NCI-H2227 (cell line): ENCODE measurements at regions not wholly inside any gene's neighbourhood (a gene's known extent, or its start where the extent isn't known, plus 50 kb on each side); places are given as distances from the start of the nearest gene placed in this dataset.
"Not testable (repeated sequence)": the region's sequence is repeated elsewhere in the genome, so short reads cannot be mapped to it uniquely, and the experiment has no call there.

Source experiments
- DNase-seq: peaks from one replicate; lab custom pipeline; 2025; ENCODE audit not compliant: unreplicated experiment; lab: John Stamatoyannopoulos, UW

DNA sequence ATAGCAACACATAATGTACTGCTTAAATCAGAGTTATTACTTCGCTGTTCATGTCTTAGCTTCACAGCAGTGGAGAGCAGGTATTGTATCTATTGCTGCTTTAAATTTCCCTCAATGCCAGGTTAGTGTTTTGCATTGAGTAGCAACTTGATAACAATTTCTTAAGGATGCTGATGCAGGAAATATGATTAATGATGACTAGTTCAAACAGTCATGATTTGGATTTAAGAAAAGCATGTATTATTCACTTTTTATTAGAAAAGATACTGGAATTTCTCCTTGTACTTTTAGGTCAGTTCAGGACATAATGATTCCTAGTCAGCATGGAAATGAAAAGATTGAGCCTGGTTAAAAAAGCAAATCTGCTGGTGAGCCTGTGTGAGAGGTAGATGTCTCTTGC lies 67.2 kb upstream of the ARHGAP29 start:
- no peak for DNase-seq

DNA sequence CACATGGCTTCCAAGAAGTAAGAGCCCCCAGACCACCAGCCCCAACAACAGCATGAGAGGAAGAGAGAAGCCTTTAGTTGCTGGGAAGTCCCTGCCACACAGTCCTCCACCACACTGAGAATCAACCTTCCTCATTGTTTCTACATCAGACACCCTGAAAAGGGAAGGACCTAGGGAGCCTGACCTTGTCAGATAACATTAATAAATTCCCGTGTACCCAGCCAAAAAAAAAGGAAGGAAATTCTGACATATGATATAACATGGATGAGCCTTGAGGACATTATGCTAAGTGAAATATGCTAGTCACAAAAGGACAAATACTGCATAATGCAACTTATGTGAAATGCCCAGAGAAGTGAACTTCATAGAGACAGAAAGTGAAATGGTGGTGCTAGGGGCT lies 65.6 kb upstream of the ARHGAP29 start:
- no peak for DNase-seq

GRCh38 chr1:94302497-94302896 lies 65.1 kb upstream of the ARHGAP29 start:
- no peak for DNase-seq

DNA sequence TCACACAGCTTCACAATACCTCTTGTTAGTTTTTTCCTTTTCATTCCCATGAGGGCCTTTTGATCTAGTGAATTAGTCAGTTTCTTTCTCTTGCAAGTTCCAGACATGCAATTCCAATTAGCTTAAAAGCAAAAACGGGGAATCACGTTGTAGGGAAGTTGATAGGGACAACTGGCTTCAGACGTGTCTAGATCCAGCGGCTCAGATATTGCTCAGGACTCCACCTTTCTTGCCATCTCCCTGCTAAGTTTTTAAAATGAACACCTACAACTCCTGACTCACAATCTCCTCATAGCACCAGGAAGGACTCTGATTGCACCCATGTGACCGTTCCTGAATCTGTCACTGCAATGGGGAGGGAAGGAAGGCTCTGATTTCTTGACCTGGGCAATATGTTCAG lies 63.8 kb upstream of the ARHGAP29 start:
- no peak for DNase-seq

DNA sequence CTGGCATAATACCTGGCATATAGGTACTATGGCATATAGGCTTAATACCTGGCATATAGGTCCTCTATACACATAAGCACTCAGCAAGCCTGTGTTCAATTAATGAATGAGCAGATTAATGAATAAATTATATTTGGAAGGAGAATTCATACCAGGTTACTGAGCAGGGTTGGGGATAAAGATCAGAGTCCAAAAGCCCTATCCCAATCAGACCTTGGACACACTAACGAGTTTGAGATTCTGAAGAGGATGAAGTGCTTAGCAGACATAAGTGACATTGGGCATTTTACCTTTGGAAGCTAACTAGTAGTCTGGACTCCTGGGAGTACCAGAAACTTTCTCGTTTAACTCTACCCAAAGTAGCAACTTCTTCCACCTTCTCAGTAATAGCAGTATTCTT lies 63.3 kb upstream of the ARHGAP29 start:
- no peak for DNase-seq

DNA sequence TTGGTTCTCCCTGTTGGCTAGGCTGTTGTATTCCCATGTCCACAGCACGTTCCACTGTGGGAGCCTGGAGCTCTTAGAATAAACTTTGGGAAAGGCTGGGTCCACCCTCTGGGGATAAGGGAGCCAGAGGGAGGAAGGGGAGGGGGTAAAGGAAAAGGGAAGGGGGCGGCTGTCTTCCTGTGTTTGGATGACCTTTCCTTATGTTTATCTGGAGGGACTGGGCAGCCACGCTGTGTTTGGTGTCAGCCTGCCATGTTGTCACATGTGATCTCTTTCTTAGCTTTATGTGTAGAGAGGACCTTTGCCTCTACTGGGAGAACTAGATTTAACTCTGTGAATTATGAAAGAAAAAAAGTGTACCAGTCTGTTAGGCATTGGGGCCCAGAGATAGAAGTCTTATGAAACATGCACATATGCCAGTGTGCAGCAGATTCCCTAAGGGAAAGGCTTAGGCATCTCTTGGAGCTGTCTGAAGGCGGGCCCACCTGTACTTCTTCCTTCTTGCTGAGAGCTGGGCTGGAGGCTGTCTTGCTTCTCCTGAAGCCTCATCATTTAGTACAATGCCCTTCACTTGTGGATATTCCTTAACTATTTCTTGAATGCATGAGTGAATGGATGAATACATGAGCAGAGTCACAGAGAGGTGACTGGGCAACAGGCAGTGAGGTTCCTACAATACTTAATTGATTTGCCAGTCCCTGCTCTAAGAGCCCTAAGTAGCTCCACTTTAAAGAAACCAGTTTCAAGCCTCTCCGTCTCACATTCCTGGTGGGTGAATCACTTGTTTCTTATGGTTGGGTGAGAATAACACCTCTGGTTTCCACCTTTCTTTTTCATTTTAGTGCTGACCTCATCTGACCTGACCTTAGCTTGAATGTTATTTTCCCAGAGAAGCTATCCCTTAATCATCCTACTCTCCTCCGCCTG lies 62.5 kb upstream of the ARHGAP29 start:
- DNase-seq, result no peak

DNA sequence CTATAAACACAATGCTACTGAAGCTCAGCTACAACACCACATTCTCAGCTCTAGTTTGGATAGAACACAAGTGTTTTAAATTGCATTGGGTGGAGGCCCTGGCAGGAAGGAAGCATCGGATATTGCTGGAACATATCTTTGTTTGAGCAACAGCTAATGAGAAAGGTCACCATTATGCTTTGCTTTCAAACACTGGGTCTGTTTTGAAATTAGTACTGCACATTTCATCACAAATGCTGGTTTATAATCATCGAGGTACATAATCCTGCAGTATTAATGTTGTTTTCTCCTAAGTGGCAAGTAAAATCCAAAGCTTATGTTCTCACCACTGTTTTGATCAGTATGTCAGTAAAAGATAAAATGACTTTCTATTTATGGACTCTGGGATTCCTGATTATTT lies 61.5 kb upstream of the ARHGAP29 start:
- no peak for DNase-seq

DNA sequence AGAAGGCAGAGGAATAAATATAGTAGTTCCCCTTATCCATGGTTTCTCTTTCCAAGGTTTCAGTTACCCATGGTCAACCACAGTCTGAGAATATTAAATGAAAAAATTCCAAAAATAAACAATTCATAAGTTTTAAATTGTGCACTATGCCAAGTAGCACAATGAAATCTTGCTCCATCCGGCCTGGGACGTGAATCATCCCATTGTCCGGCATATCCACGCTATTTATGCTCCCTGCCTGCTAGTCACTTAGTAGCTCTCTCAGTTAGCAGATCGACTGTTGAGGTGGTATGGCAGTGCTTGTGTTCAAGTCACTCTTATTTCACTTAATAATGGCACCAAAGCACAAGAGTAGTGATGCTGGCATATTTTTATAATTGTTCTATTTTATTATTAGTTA lies 58.6 kb upstream of the ARHGAP29 start:
- DNase-seq, result no peak

DNA sequence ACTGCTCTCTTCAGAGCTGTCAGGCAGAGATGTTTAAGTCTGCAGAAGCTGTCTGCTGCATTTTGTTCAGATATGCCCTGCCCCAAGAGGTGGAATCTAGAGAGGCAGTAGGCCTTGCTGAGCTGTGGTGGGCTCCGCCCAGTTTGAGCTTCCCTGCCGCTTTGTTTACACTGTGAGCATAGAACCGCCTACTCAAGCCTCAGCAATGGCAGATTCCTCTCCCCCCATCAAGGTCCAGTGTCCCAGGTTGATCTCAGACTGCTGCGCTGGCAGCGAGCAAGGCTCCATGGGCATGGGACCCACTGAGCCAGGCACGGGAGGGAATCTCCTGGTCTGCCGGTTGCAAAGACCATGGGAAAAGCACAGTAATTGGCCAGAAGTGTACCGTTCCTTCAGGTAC lies 55.6 kb upstream of the ARHGAP29 start:
- DNase-seq, result not testable (repeated sequence)

DNA sequence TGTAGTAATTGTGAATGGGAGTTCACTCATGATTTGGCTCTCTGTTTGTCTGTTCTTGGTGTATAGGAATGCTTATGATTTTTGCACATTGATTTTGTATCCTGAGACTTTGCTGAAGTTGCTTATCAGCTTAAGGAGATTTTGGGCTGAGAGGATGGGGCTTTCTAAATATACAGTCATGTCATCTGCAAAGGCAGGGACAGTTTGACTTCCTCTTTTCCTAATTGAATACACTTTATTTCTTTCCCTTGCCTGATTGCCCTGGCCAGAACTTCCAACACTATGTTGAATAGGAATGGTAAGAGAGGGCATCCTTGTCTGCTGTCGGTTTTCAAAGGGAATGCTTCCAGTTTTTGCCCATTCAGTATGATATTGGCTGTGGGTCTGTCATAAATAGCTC lies 51.9 kb upstream of the ARHGAP29 start:
- DNase-seq, result not testable (repeated sequence)
